ENCODE measurements at regions not wholly inside any gene's neighbourhood (a gene's known extent, or its start where the extent isn't known, plus 50 kb on each side); places are given as distances from the start of the nearest gene placed in this dataset.
"Not testable (repeated sequence)": the region's sequence is repeated elsewhere in the genome, so short reads cannot be mapped to it uniquely, and the experiment has no call there.

GRCh38 chr1:125064029-125064428 lies 3879.3 kb downstream of the SRGAP2C start:
- H3K4me1 ChIP-seq; H3K36me3 ChIP-seq; H3K27me3 ChIP-seq; H3K4me3 ChIP-seq; DNase-seq (ENCODE audit: low spot score in 2 of 2); H3K27ac ChIP-seq; intact Hi-C loops (cut with DNase I; ENCODE audit: low total_unique reads): not testable (repeated sequence)
- H3K9me3 ChIP-seq, result peaks cover 29 to 47% of the 10 kb centered on the region in 2 donors

- Histone ChIP-seq H3K27me3 (no peaks in the 10 kb centered on the region), H3K4me3 (no peak overlapping the region), H3K36me3 (no peaks in the 10 kb centered on the region), H3K9me3 (peaks cover 29 to 51% of the 10 kb centered on the region in 2 donors), H3K27ac (no peak overlapping the region), H3K4me1 (no peaks in the 10 kb centered on the region)
- TF ChIP-seq CTCF (IDR thresholded peaks at IDR 0.05), result no peak
- TF ChIP-seq POLR2AphosphoS5 (IDR thresholded peaks at IDR 0.05), result no peak
- TF ChIP-seq POLR2A (IDR thresholded peaks at IDR 0.05), result no peak
- no peak for DNase-seq (ENCODE audit: low spot score in 2 of 2)
- intact Hi-C loops (cut with DNase I; ENCODE audit: low total_unique reads), result no loop called here
Measured at GRCh38 chr1:125064481-125064880, 3879.7 kb downstream of the SRGAP2C start.

- DNase-seq (ENCODE audit: low spot score in 2 of 2), result peak in 1 of 2 donors; percentile 48
- intact Hi-C loops (cut with DNase I; ENCODE audit: low total_unique reads), result no loop called here
- TF ChIP-seq POLR2AphosphoS5 (IDR thresholded peaks at IDR 0.05) (no peak), POLR2A (IDR thresholded peaks at IDR 0.05) (no peak), CTCF (IDR thresholded peaks at IDR 0.05) (no peak)
- peaks cover 29 to 59% of the 10 kb centered on the region in 2 donors for H3K9me3 ChIP-seq
- H3K27me3 ChIP-seq, result no peaks in the 10 kb centered on the region
- H3K36me3 ChIP-seq, result no peaks in the 10 kb centered on the region
- H3K4me1 ChIP-seq, result no peaks in the 10 kb centered on the region
- no peak overlapping the region for H3K4me3 ChIP-seq
- no peak overlapping the region for H3K27ac ChIP-seq
Measured at GRCh38 chr1:125065092-125065820, 3880.5 kb downstream of the SRGAP2C start.

- no peak overlapping the region for H3K4me3 ChIP-seq
- no peak for TF ChIP-seq POLR2AphosphoS5 (IDR thresholded peaks at IDR 0.05)
- TF ChIP-seq POLR2A (IDR thresholded peaks at IDR 0.05), result no peak
- TF ChIP-seq CTCF (IDR thresholded peaks at IDR 0.05), result no peak
- DNase-seq (ENCODE audit: low spot score in 2 of 2), result no peak
- intact Hi-C loops (cut with DNase I; ENCODE audit: low total_unique reads), result no loop called here
- H3K27me3 ChIP-seq, result no peaks in the 10 kb centered on the region
- no peak overlapping the region for H3K27ac ChIP-seq
- H3K36me3 ChIP-seq, result no peaks in the 10 kb centered on the region
- H3K4me1 ChIP-seq, result no peaks in the 10 kb centered on the region
- H3K9me3 ChIP-seq, result peaks cover 29 to 64% of the 10 kb centered on the region in 2 donors
Measured at GRCh38 chr1:125065821-125066180, 3881.0 kb downstream of the SRGAP2C start.

GRCh38 chr1:125066385-125066784 lies 3881.6 kb downstream of the SRGAP2C start:
- TF ChIP-seq POLR2A (IDR thresholded peaks at IDR 0.05) (no peak), POLR2AphosphoS5 (IDR thresholded peaks at IDR 0.05) (no peak), CTCF (IDR thresholded peaks at IDR 0.05) (no peak)
- no peaks in the 10 kb centered on the region for H3K27me3 ChIP-seq
- no peak overlapping the region for H3K27ac ChIP-seq
- no peaks in the 10 kb centered on the region for H3K4me1 ChIP-seq
- intact Hi-C loops (cut with DNase I; ENCODE audit: low total_unique reads), result no loop called here
- no peak for DNase-seq (ENCODE audit: low spot score in 2 of 2)
- no peaks in the 10 kb centered on the region for H3K36me3 ChIP-seq
- peaks cover 29 to 69% of the 10 kb centered on the region in 2 donors for H3K9me3 ChIP-seq
- H3K4me3 ChIP-seq, result no peak overlapping the region

- DNase-seq (ENCODE audit: low spot score in 2 of 2); H3K4me3 ChIP-seq; H3K36me3 ChIP-seq; H3K4me1 ChIP-seq; H3K27ac ChIP-seq; intact Hi-C loops (cut with DNase I; ENCODE audit: low total_unique reads); H3K27me3 ChIP-seq: not testable (repeated sequence)
- peaks cover 30 to 73% of the 10 kb centered on the region in 2 donors for H3K9me3 ChIP-seq
Measured at GRCh38 chr1:125066849-125067248, 3882.1 kb downstream of the SRGAP2C start.
